Smooth muscle cell (in vitro differentiated cells): ENCODE measurements at regions not wholly inside any gene's neighbourhood (a gene's known extent, or its start where the extent isn't known, plus 50 kb on each side); places are given as distances from the start of the nearest gene placed in this dataset.

Source experiments
- DNase-seq: peaks from one replicate; lab custom pipeline; 2025; ENCODE audit not compliant: unreplicated experiment; lab: John Stamatoyannopoulos, UW
- H2AFZ ChIP-seq: fragments of 200-600 bp; sonication (generic); 2 replicates; pipeline ENCODE4 v1.6.0; 2016; ENCODE audit warnings: antibody characterized with exemption, low read depth, mild to moderate bottlenecking
- H3F3A ChIP-seq: fragments of 200-600 bp; sonication (generic); 2 replicates; pipeline ENCODE4 v1.6.0; 2017; ENCODE audit warnings: antibody characterized with exemption, low read depth
- H3K27ac ChIP-seq: fragments of 200-600 bp; sonication (generic); 2 replicates; pipeline ENCODE4 v1.5.1; 2016; ENCODE audit warnings: low read depth, mild to moderate bottlenecking
- H3K27me3 ChIP-seq: fragments of 200-600 bp; sonication (generic); 2 replicates; pipeline ENCODE4 v1.6.1; 2016; ENCODE audit warnings: low read depth, mild to moderate bottlenecking
- H3K36me3 ChIP-seq: fragments of 200-600 bp; sonication (generic); 2 replicates; pipeline ENCODE4 v1.5.1; 2016; ENCODE audit warnings: low read depth
- H3K4me1 ChIP-seq: fragments of 200-600 bp; sonication (generic); 2 replicates; pipeline ENCODE4 v1.5.1; 2016; ENCODE audit warnings: low read depth
- H3K4me2 ChIP-seq: fragments of 200-600 bp; sonication (generic); 2 replicates; pipeline ENCODE4 v1.6.0; 2016; ENCODE audit warnings: mild to moderate bottlenecking
- H3K4me3 ChIP-seq: fragments of 200-600 bp; sonication (generic); 2 replicates; pipeline ENCODE4 v1.5.1; 2016; ENCODE audit warnings: mild to moderate bottlenecking
- H3K79me2 ChIP-seq: fragments of 200-600 bp; sonication (generic); 2 replicates; pipeline ENCODE4 v1.6.0; 2016; ENCODE audit warnings: low read depth, mild to moderate bottlenecking
- H3K9ac ChIP-seq: fragments of 200-600 bp; sonication (generic); 2 replicates; pipeline ENCODE4 v1.6.0; 2016; ENCODE audit warnings: low read depth
- H3K9me3 ChIP-seq: fragments of 200-600 bp; sonication (generic); replicated peaks from 2 replicates; pipeline ENCODE4 v1.5.1; 2016; ENCODE audit warnings: low read depth
- H4K20me1 ChIP-seq: fragments of 200-600 bp; sonication (generic); 2 replicates; pipeline ENCODE4 v1.6.0; 2016; ENCODE audit warnings: low read depth
- CTCF ChIP-seq: fragments of 200-600 bp; sonication (generic); IDR thresholded peaks from 2 replicates; pipeline ENCODE4 v1.5.1; 2017; ENCODE audit warnings: borderline replicate concordance, mild to moderate bottlenecking, antibody characterized with exemption; ENCODE audit not compliant: insufficient read depth, poor library complexity, severe bottlenecking
- WGBS: methylation state at CpG from one replicate; pipeline ENCODE4 v1.1.7; 2016; ENCODE audit warnings: low lambda C conversion rate; 5-methylcytosine and 5-hydroxymethylcytosine counted together

- WGBS: 81% methylated on average over 1 of the region's 1 CpG
These were observed 110.0 kb downstream of the ISOC1 start for GRCh38 chr5:129204525-129204924.

GRCh38 chr5:129216001-129216400 lies 121.5 kb downstream of the ISOC1 start:
- H4K20me1 ChIP-seq: no peaks in the 10 kb centered on the region
- H3K9me3 ChIP-seq: no peaks in the 10 kb centered on the region
- H3K4me1 ChIP-seq: no peaks in the 10 kb centered on the region
- H3K4me2 ChIP-seq: no peak overlapping the region
- H3K36me3 ChIP-seq: no peaks in the 10 kb centered on the region
- no peaks in the 10 kb centered on the region for H3K79me2 ChIP-seq
- H3K27me3 ChIP-seq: no peaks in the 10 kb centered on the region
- no peak overlapping the region for H3K9ac ChIP-seq
- H3F3A ChIP-seq: no peaks in the 10 kb centered on the region
- H3K27ac ChIP-seq: no peak overlapping the region
- DNase-seq: no peak
- TF ChIP-seq CTCF: no peak
- no peak overlapping the region for H3K4me3 ChIP-seq
- no peak overlapping the region for H2AFZ ChIP-seq
- 90% methylated on average over 5 of the region's 6 CpGs for WGBS

More at GRCh38 chr5:129204525-129204924, 110.0 kb downstream of the ISOC1 start:
- Histone ChIP-seq H4K20me1 (no peaks in the 10 kb centered on the region), H2AFZ (no peak overlapping the region), H3K4me1 (no peaks in the 10 kb centered on the region), H3K27ac (no peak overlapping the region), H3F3A (no peaks in the 10 kb centered on the region), H3K9ac (no peak overlapping the region), H3K4me3 (no peak overlapping the region), H3K79me2 (no peaks in the 10 kb centered on the region), H3K27me3 (no peaks in the 10 kb centered on the region), H3K9me3 (no peaks in the 10 kb centered on the region), H3K4me2 (no peak overlapping the region), H3K36me3 (no peaks in the 10 kb centered on the region)
- DNase-seq: no peak
- no peak for TF ChIP-seq CTCF

GRCh38 chr5:129217179-129217578 lies 122.6 kb downstream of the ISOC1 start:
- Histone ChIP-seq H2AFZ (no peak overlapping the region), H3K36me3 (no peaks in the 10 kb centered on the region), H4K20me1 (no peaks in the 10 kb centered on the region)

More at GRCh38 chr5:129217179-129217578, 122.6 kb downstream of the ISOC1 start:
- H3K4me3 ChIP-seq: no peak overlapping the region
- H3K4me1 ChIP-seq: no peaks in the 10 kb centered on the region
- TF ChIP-seq CTCF: no peak
- no peak overlapping the region for H3K27ac ChIP-seq
- no peaks in the 10 kb centered on the region for H3K79me2 ChIP-seq
- 91% methylated on average over 3 of the region's 3 CpGs for WGBS
- no peak overlapping the region for H3K4me2 ChIP-seq
- no peaks in the 10 kb centered on the region for H3K27me3 ChIP-seq
- no peak overlapping the region for H3K9ac ChIP-seq
- DNase-seq: no peak
- H3F3A ChIP-seq: no peaks in the 10 kb centered on the region
- H3K9me3 ChIP-seq: no peaks in the 10 kb centered on the region
